NOMO-1 treated with DMSO at 0.1 percent for 48 hours (cell line): ENCODE measurements at regions not wholly inside any gene's neighbourhood (a gene's known extent, or its start where the extent isn't known, plus 50 kb on each side); places are given as distances from the start of the nearest gene placed in this dataset.

Source experiments
- DNase-seq: peaks from one replicate; lab custom pipeline; 2025; ENCODE audit not compliant: unreplicated experiment; lab: John Stamatoyannopoulos, UW

DNA sequence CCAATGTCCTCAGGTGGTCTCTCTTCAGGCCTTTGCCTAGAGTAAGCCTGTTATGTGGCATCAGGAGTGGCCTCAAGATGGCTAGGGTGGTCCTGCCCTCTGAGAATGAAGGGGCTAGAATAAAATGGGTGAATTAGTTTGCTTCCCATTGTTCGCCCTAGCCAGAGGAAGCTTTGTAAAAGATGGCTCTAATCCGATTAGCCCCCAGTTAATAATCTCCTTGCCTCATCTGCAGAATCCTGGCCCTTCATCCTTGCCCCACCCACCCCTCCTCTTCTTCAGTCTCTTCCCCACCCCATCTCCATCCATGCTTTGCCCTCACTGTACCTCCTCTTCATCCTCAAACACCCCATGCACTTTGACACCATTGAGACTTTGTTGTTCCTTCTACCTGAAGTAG is 57.4 kb upstream of the LGALSL start:
- no peak for DNase-seq

DNA sequence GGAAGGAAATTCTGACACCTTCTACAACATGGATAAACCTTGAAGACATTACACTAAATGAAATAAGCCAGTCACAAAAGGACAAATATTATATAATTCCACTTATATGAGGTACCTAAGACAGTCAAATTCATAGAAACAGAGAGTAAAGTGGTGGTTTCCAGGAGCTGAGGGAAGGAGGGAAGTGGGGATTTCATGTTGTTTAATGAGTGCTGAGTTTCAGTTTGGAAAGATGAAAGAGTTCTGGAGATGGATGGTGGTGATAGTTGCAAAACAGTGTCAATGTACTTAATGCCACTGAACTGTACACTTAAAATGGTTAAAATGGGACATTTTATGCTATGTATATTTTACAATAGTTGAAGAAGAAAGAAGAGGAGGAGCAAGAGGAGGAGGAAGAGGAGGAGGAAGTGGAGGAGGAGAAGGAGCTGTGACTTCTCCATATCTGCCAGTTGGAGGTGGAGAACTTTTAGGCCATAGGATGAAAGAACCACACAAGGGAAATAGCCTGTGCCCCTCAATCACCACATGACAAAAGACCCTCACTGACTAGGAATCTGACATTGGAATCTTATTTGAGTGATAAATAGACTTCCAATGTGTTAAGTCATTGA is 55.3 kb upstream of the LGALSL start:
- DNase-seq: no peak

DNA sequence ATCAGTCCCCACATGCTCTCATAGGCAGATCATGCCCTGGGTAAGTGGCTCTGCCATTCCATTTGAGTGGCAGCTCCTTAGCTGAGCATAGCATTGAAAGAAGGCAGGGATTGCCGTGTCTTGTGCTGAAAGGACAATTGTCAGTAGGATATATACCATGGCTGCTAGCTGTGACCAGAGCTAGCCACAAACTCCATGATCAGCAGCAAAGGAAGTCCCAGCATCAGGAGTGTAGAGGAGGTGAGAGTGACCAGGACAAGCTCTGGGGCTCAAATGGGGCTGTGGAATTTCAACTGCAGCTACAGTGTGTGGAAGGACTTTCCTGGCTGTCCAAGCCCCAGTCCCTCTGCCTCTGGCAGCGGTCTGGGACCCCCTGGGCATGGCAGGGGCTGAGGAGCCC is 54.4 kb upstream of the LGALSL start:
- no peak for DNase-seq

DNA sequence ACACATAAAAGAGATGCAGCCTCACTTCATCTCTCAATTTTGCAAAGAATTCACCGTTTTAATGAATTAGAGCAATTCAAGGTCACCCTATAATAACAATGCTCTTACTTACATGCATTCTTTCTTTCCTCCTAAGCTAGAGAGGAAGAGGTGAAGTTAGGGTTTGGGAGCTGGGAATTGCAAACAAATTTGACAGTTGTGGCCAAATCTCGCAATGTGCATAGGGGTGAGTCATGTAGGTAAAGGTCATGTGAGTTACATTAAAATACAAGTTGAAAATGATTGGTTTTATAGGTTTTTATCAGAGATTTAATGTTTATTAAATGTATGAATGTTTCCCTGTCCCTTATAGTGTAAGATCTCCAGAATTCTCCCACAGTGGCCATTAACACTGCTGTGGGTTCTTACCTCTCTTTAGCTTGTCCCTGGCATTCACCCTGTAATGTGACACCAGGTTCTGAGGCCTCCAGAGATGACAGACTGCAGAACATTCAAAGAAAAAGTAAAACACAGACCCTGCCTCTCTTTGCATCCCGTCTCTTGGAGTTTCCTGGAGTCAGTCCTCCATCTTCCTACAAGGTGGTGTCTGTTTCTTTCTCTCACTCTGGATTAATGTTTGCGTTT is 53.7 kb upstream of the LGALSL start:
- DNase-seq: no peak

DNA sequence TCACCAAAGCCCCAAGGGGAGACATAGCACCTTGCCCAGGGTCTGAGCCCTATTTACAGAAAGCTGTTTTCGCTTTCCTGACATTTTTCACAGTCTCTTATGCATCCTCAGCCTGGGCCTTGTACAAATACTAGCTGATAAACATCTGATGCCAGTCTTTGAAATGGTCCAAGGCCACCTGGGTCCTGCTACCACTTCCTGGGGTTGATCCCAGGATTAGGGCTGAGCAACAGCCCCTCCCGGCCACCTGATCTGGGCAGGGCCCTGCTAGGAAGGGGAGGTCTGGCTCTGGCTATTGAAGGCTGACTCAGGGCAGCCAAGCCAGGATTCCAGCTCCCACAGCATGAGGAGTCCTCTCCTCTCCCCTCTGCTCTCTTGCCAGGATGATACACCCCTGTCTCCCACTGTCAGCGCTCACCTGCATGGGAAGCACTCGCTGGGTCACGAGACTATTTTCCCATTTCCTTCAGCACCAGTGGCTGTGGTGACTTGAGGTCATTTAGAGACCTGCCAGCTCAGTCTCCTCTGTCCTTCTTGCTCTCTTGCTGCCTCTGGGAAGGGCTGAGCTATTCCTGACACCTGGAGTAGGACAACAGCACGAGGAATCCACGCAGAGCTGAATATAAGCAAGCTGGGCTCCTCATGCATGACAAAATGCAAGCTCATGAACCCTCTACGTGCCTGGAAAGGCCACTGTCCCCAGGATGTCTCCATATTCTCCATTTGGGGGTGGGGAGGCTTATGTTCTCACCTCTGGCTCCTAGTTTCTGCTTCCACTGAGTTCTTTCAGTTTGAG is 53.0 kb upstream of the LGALSL start:
- DNase-seq: no peak

DNA sequence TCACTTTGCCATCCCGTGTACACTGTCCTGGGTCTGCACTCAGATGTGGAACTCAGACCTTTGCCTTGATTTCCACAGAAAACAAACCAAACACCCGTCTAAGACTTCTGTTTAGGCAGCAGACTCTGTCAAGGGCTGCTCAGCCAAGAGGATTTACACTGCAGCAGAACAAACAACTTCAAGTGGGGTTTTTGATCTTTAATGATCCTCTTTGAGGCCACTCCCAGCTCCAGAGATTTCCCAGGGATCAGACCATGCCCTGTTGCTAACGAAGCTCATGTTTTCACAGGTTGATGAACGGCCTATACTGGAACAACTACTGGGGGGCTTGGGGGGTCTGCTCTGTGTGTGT is 52.5 kb upstream of the LGALSL start:
- DNase-seq: no peak

DNA sequence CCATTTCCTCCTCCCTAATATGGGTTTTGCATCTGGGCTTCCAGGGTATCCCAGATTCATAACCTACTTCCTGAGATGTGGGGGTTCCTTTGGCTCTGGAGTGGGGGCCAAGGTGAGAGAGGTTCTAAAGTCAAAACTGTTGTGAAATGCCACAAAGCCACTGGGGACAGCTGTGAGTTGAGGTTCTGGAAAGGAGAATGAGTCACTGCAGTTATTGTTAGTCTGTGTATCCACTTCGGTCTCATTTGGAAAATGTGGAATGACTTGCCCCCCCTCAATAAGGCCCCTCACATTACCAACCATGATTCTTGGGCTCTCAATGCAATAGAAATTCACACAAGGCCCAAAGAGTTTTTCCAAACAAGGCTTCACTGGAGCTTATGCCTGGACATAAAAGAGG is 51.1 kb upstream of the LGALSL start:
- DNase-seq: peak; percentile 8

DNA sequence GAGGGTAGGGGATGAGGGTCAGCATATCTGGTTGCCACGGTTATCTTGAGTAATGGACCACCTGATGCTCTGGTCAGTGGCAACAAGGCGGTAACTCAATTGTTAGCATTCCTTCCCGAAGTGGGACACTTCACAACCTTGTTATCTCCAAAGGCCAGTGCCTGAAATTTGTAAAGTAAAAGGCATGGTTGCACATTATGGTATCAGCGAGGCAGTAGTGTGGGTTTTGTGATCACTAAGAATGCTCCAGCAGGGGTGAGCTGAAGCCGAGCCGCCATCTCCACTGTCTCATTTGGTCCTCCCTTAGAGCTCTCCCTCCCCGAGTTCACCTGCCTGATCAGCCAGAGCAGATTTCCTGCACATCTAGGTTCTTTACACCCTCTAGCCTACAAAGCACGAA is 50.5 kb upstream of the LGALSL start:
- no peak for DNase-seq

DNA sequence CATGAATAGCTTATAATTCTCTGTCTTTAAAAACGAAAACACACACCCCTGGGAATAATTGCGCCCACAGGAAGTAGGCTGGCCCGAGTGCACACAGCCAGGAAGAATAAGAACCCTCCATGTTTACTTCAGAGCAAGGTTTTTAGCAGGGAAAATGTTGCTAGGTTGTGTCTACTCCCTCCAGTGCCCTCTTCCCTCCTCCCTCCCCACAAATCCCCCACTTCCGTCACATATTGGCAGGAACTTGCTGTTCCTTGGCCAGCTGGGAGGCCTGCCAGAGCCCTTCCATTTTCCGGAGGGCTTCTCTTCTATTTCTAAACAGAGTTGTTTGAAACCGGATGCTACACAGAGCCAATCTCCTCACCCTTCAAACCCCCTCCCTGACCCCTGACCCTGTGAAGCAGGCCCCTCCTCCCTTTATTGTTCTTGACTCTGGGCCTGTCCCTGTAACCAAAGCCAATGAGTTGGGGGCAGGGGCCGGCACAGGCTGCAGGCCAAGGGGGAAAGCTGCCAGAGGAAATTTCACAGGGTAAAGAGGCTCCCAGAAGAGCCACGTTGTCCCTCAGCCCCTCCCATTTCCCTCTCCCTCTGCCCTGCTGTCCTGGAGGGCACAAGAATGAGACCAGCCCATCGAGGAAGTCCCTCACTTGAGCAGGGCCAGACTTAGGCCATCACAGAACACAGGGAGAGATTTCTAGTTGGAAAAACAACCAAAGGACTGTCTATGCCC is 49.8 kb upstream of the LGALSL start:
- no peak for DNase-seq
